ENCODE measurements at regions not wholly inside any gene's neighbourhood (a gene's known extent, or its start where the extent isn't known, plus 50 kb on each side); places are given as distances from the start of the nearest gene placed in this dataset.

GRCh38 chr7:25908154-25908949 is 243.6 kb upstream of the NFE2L3 start:
- no peak for TF ChIP-seq POLR2AphosphoS5 (IDR thresholded peaks at IDR 0.05; ENCODE audit: low read depth, low read length)
- TF ChIP-seq POLR2A (IDR thresholded peaks at IDR 0.05; ENCODE audit: low read depth, low read length): no peak
